GM21390 (cell line): ENCODE measurements at regions not wholly inside any gene's neighbourhood (a gene's known extent, or its start where the extent isn't known, plus 50 kb on each side); places are given as distances from the start of the nearest gene placed in this dataset.

ENCODE experiments used
- ATAC-seq: cut with Tn5 transposase; IDR thresholded peaks from one replicate; pipeline ENCODE4 v1.9.1; 2021; ENCODE audit not compliant: unreplicated experiment

GRCh38 chr4:15270201-15270600 lies 157.6 kb upstream of the C1QTNF7 start:
- no peak for ATAC-seq

GRCh38 chr4:15286041-15286440 lies 141.8 kb upstream of the C1QTNF7 start:
- ATAC-seq: no peak

- ATAC-seq: no peak
These were observed 136.7 kb upstream of the C1QTNF7 start for GRCh38 chr4:15291122-15291521.

GRCh38 chr4:15293711-15294110 lies 134.1 kb upstream of the C1QTNF7 start:
- no peak for ATAC-seq

GRCh38 chr4:15294202-15294601 lies 133.6 kb upstream of the C1QTNF7 start:
- no peak for ATAC-seq

- ATAC-seq: no peak
These were observed 133.0 kb upstream of the C1QTNF7 start for GRCh38 chr4:15294832-15295231.

- ATAC-seq: no peak
These were observed 132.2 kb upstream of the C1QTNF7 start for GRCh38 chr4:15295421-15296162.

- ATAC-seq: no peak
These were observed 130.5 kb upstream of the C1QTNF7 start for GRCh38 chr4:15297344-15297743.

- no peak for ATAC-seq
These were observed 128.2 kb upstream of the C1QTNF7 start for GRCh38 chr4:15299627-15300026.

GRCh38 chr4:15303052-15303641 lies 124.7 kb upstream of the C1QTNF7 start:
- no peak for ATAC-seq

GRCh38 chr4:15314974-15315373 lies 112.9 kb upstream of the C1QTNF7 start:
- ATAC-seq: no peak

- ATAC-seq: no peak
These were observed 110.6 kb upstream of the C1QTNF7 start for GRCh38 chr4:15317246-15317645.

- no peak for ATAC-seq
These were observed 109.0 kb upstream of the C1QTNF7 start for GRCh38 chr4:15318621-15319348.

GRCh38 chr4:15320121-15320678 lies 107.6 kb upstream of the C1QTNF7 start:
- no peak for ATAC-seq

GRCh38 chr4:15322006-15322405 lies 105.8 kb upstream of the C1QTNF7 start:
- ATAC-seq: no peak

GRCh38 chr4:15325987-15326386 lies 101.8 kb upstream of the C1QTNF7 start:
- ATAC-seq: no peak

- ATAC-seq: no peak
These were observed 100.2 kb upstream of the C1QTNF7 start for GRCh38 chr4:15327311-15328298.

- ATAC-seq: no peak
These were observed 95.9 kb upstream of the C1QTNF7 start for GRCh38 chr4:15331930-15332329.

- ATAC-seq: no peak
These were observed 95.5 kb upstream of the C1QTNF7 start for GRCh38 chr4:15332377-15332776.
